SK-N-SH (cell line): ENCODE measurements at regions not wholly inside any gene's neighbourhood (a gene's known extent, or its start where the extent isn't known, plus 50 kb on each side); places are given as distances from the start of the nearest gene placed in this dataset.

Experiments used
- TF ChIP-seq, protein P1 (sequence below): fragments of 150-350 bp; IDR thresholded peaks from 2 replicates; pipeline ENCODE4 v1.6.1; 2016; ENCODE audit warnings: mild to moderate bottlenecking, low read depth, low read length
- TF ChIP-seq, protein P2 (sequence below): IDR thresholded peaks from 2 replicates; pipeline ENCODE4 v1.4.0; 2012; ENCODE audit warnings: low read depth
- TF ChIP-seq, protein P3 (sequence below): fragments of 200-600 bp; sonication (generic); IDR thresholded peaks from 2 replicates; pipeline ENCODE4 v1.6.1; 2017; ENCODE audit warnings: antibody characterized with exemption, mild to moderate bottlenecking, moderate library complexity

DNA sequence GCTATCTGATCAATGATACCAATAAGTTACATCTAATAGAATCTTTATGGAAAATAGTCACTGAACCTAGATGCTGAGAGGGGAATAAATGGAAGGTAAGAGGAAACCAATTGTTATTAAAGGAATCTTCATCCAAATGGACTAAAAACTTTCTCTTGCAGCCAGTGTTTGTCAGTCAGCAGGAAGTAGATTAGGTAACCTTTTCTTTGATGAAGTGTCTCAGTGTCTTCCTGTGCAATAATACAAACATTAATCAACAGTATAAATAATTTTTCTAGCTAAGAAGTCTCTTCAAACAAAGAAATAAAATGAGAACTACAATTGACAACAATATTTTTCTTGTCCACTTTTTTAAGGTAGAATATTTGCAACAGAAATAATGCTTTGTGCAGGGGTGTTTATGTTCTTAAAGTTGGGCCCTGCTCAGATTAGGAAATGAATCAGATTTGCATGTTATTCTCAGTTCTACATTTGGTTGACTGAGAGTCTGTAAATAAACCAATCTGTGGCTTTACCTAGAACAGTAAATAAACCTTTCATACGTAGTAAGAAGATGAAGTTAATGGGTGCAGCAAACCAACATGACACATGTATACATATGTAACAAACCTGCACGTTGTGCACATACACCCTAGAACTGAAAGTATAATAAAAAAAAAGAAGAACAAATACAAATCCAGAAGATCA, 391.4 kb downstream of the MRPL39 start:
- TF ChIP-seq, protein P1, sequence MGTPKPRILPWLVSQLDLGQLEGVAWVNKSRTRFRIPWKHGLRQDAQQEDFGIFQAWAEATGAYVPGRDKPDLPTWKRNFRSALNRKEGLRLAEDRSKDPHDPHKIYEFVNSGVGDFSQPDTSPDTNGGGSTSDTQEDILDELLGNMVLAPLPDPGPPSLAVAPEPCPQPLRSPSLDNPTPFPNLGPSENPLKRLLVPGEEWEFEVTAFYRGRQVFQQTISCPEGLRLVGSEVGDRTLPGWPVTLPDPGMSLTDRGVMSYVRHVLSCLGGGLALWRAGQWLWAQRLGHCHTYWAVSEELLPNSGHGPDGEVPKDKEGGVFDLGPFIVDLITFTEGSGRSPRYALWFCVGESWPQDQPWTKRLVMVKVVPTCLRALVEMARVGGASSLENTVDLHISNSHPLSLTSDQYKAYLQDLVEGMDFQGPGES, result no peak
- TF ChIP-seq, protein P2, sequence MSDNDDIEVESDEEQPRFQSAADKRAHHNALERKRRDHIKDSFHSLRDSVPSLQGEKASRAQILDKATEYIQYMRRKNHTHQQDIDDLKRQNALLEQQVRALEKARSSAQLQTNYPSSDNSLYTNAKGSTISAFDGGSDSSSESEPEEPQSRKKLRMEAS, result no peak
- TF ChIP-seq, protein P3, sequence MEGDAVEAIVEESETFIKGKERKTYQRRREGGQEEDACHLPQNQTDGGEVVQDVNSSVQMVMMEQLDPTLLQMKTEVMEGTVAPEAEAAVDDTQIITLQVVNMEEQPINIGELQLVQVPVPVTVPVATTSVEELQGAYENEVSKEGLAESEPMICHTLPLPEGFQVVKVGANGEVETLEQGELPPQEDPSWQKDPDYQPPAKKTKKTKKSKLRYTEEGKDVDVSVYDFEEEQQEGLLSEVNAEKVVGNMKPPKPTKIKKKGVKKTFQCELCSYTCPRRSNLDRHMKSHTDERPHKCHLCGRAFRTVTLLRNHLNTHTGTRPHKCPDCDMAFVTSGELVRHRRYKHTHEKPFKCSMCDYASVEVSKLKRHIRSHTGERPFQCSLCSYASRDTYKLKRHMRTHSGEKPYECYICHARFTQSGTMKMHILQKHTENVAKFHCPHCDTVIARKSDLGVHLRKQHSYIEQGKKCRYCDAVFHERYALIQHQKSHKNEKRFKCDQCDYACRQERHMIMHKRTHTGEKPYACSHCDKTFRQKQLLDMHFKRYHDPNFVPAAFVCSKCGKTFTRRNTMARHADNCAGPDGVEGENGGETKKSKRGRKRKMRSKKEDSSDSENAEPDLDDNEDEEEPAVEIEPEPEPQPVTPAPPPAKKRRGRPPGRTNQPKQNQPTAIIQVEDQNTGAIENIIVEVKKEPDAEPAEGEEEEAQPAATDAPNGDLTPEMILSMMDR, result no peak
